ENCODE measurements at regions not wholly inside any gene's neighbourhood (a gene's known extent, or its start where the extent isn't known, plus 50 kb on each side); places are given as distances from the start of the nearest gene placed in this dataset.

DNA sequence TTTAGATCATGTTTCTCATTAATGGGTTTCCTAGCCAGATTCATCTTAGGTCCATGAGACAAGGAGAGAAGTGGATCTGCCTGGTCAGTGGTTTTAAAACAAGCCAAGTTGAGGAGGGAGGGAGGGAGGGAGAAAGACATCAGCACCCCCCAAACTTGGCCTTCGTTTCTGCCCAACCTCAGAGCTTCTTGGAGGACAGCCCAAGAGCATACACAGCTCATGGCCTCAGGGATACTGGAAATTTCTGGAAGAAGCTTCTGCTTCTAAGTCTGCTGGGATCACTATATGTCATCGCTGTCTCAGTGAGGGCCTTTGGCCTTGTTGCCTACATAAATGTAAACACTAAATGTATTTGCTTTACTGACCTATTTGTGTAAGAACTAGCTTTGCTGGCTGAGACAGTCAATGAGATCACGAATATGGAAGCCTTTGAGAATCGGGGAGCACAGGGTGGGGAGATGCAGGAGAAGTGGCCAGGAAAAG is 375.1 kb downstream of the BUD13 start:
- no peaks in the 10 kb centered on the region for H3K4me1 Mint-ChIP-seq (ENCODE audit: low read depth)
- TF ChIP-seq, protein P1, sequence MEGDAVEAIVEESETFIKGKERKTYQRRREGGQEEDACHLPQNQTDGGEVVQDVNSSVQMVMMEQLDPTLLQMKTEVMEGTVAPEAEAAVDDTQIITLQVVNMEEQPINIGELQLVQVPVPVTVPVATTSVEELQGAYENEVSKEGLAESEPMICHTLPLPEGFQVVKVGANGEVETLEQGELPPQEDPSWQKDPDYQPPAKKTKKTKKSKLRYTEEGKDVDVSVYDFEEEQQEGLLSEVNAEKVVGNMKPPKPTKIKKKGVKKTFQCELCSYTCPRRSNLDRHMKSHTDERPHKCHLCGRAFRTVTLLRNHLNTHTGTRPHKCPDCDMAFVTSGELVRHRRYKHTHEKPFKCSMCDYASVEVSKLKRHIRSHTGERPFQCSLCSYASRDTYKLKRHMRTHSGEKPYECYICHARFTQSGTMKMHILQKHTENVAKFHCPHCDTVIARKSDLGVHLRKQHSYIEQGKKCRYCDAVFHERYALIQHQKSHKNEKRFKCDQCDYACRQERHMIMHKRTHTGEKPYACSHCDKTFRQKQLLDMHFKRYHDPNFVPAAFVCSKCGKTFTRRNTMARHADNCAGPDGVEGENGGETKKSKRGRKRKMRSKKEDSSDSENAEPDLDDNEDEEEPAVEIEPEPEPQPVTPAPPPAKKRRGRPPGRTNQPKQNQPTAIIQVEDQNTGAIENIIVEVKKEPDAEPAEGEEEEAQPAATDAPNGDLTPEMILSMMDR (IDR thresholded peaks at IDR 0.05; ENCODE audit: unreplicated experiment) = no peak

DNA sequence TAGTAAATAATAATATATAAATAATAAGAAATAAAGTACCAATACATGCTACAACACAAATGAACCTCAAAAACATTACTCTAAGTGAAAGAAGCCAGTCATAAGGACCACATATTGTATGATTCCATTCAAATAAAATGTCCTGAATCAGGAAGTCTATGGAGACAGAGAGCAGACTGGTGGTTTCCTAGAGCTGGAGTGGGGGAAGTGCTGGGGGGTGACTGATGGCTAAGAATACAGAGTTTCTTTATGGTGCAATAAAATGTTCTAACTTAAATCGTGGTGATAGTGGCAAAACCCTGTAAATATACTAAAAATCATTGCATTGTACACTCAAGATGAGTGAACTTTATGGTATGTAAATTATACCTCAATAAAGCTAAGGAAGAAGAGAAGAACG is 376.5 kb downstream of the BUD13 start:
- TF ChIP-seq, protein P1 (IDR thresholded peaks at IDR 0.05; ENCODE audit: unreplicated experiment) = no peak
- no peaks in the 10 kb centered on the region for H3K36me3 Mint-ChIP-seq (ENCODE audit: insufficient read depth)
- no peaks in the 10 kb centered on the region for H3K9me3 Mint-ChIP-seq (ENCODE audit: low read depth)
- no peak for DNase-seq (ENCODE audit: low spot score, unreplicated experiment)
- H3K27me3 Mint-ChIP-seq = peaks cover 19% of the 10 kb centered on the region
- no peak overlapping the region for H3K4me3 Mint-ChIP-seq (ENCODE audit: low read depth)
- no peaks in the 10 kb centered on the region for H3K4me1 Mint-ChIP-seq (ENCODE audit: low read depth)
- H3K27ac Mint-ChIP-seq = no peak overlapping the region

More for the DNA sequence above, 375.1 kb downstream of the BUD13 start:
- DNase-seq (ENCODE audit: low spot score, unreplicated experiment) = no peak
- H3K27me3 Mint-ChIP-seq = peaks cover 21% of the 10 kb centered on the region
- no peak overlapping the region for H3K27ac Mint-ChIP-seq
- no peaks in the 10 kb centered on the region for H3K9me3 Mint-ChIP-seq (ENCODE audit: low read depth)
- no peak overlapping the region for H3K4me3 Mint-ChIP-seq (ENCODE audit: low read depth)
- H3K36me3 Mint-ChIP-seq (ENCODE audit: insufficient read depth) = no peaks in the 10 kb centered on the region

- H3K9me3 Mint-ChIP-seq (ENCODE audit: low read depth) = no peaks in the 10 kb centered on the region
- no peak overlapping the region for H3K27ac Mint-ChIP-seq
- TF ChIP-seq, protein P1 (IDR thresholded peaks at IDR 0.05; ENCODE audit: unreplicated experiment) = no peak
- H3K36me3 Mint-ChIP-seq (ENCODE audit: insufficient read depth) = no peaks in the 10 kb centered on the region
- no peak for DNase-seq (ENCODE audit: low spot score, unreplicated experiment)
- H3K4me3 Mint-ChIP-seq (ENCODE audit: low read depth) = no peak overlapping the region
- H3K27me3 Mint-ChIP-seq = peaks cover 13% of the 10 kb centered on the region
- no peaks in the 10 kb centered on the region for H3K4me1 Mint-ChIP-seq (ENCODE audit: low read depth)
Observed at GRCh38 chr11:116394022-116394421, 378.8 kb downstream of the BUD13 start.

DNA sequence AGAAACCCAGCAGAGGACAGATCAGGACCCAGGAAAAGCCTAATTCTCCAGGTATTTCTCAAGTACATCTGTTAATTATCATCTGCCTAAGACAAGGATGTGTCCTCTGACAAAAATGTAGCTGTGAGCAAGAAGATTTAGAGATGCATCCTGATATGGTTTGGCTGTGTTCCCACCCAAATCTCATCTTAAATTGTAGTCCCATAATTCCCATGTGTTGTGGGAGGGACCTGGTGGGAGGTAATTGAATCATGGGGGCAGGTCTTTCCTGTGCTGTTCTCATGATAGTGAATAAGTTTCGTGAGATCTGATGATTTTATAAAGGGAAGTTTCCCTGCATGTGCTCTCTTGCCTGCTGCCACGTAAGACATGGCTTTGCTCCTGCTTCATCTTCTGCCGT is 381.8 kb downstream of the BUD13 start:
- DNase-seq (ENCODE audit: low spot score, unreplicated experiment) = no peak
- Mint-ChIP-seq H3K9me3 (ENCODE audit: low read depth) (no peaks in the 10 kb centered on the region), H3K36me3 (ENCODE audit: insufficient read depth) (no peaks in the 10 kb centered on the region), H3K4me1 (ENCODE audit: low read depth) (no peaks in the 10 kb centered on the region), H3K27me3 (no peaks in the 10 kb centered on the region), H3K4me3 (ENCODE audit: low read depth) (no peak overlapping the region), H3K27ac (no peak overlapping the region)
- TF ChIP-seq, protein P1 (IDR thresholded peaks at IDR 0.05; ENCODE audit: unreplicated experiment) = no peak

GRCh38 chr11:116388146-116388545 is 384.6 kb downstream of the BUD13 start:
- DNase-seq (ENCODE audit: low spot score, unreplicated experiment) = no peak
- H3K4me3 Mint-ChIP-seq (ENCODE audit: low read depth) = no peak overlapping the region
- no peaks in the 10 kb centered on the region for H3K9me3 Mint-ChIP-seq (ENCODE audit: low read depth)
- no peak overlapping the region for H3K27ac Mint-ChIP-seq
- TF ChIP-seq, protein P1 (IDR thresholded peaks at IDR 0.05; ENCODE audit: unreplicated experiment) = no peak
- no peaks in the 10 kb centered on the region for H3K4me1 Mint-ChIP-seq (ENCODE audit: low read depth)
- H3K36me3 Mint-ChIP-seq (ENCODE audit: insufficient read depth) = no peaks in the 10 kb centered on the region
- no peaks in the 10 kb centered on the region for H3K27me3 Mint-ChIP-seq

All from progenitor cell of endocrine pancreas (in vitro differentiated cells).